ENCODE measurements at regions not wholly inside any gene's neighbourhood (a gene's known extent, or its start where the extent isn't known, plus 50 kb on each side); places are given as distances from the start of the nearest gene placed in this dataset.

DNA sequence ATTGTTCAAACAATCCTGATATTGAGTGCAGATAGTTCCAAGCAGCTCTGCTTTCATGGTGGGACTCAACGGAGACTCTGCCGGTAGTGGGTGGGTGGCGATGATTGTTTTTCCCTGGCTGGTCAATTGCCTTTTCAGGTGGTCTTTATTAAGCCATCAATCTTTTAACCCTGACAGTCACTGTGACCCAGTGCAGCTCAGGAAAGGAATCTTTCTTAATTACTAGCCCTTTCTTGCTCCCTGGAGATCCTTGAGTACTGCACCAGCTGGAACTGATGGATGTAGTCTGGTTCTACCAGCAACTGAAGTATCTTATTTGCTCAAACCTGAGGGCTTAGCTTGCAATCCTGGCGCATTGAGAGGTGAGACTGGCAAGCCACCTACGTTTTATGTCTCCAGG is 196.4 kb downstream of the PLPP3 start:
- no peak for TF ChIP-seq EZH2 (IDR thresholded peaks at IDR 0.05)
- no peak for TF ChIP-seq POLR2AphosphoS5 (IDR thresholded peaks at IDR 0.05; ENCODE audit: borderline replicate concordance, low read depth, low read length)
- TF ChIP-seq FOXP2 (optimal IDR thresholded peaks at IDR 0.05; ENCODE audit: control extremely low read depth, extremely low read length, insufficient read depth), result no peak
